ENCODE measurements at regions not wholly inside any gene's neighbourhood (a gene's known extent, or its start where the extent isn't known, plus 50 kb on each side); places are given as distances from the start of the nearest gene placed in this dataset.
"Not testable (repeated sequence)": the region's sequence is repeated elsewhere in the genome, so short reads cannot be mapped to it uniquely, and the experiment has no call there.

DNA sequence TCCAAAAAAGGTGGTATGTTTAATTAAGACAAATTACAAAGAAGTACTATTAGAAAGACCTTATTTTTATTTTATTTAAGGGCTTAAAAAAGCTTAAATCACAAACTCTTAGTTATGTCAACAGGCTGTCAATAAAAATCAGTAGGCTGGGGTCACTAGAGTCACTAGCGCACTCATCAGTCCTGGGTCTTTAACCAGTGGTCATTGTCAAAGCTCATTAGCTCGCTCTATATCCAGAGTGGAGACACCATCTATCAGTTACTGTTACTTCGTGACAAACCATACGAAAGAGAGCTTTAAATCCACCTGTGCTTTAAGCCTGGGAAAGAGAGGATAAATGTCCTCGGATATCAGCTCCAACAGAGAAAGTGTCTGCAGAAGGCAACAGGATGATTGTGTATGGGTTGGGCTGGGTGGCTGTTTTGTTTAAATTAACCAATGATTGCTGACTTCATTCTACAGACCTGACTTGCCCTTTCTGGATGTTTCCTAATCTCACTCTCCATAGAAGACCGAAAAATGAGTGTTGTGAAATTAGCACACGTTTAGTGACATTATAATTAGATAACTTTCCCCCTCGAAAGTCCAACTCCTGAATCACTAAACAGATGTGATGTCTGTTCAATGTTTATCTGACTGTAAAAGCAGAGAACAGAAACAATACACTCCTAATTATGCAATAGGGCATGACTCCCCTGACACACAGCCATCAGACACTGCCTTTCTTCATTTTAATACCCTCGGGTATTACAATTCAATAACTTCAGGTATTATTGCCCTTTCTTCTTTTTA, 123.6 kb upstream of the TNPO1 start:
- DNase-seq = no peak

DNA sequence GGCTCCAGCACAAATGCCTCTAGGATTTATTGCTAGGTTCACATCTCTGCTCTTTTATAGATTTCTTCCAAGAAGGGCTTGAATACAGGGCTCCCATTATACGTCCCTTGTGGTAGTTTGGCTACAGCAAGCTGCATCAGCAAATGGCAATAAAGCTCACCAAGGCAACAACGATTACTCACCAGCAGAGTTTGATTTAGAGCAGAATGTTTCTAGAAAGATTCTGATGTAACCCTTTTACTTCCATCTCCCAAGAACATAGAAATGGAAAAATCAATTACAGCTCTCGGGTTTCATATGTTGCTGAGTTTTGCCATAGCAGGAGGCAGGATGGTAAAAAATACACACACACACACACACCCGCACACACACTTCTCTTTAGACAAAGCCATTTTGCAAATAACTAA, 124.2 kb upstream of the TNPO1 start:
- no peak for DNase-seq

DNA sequence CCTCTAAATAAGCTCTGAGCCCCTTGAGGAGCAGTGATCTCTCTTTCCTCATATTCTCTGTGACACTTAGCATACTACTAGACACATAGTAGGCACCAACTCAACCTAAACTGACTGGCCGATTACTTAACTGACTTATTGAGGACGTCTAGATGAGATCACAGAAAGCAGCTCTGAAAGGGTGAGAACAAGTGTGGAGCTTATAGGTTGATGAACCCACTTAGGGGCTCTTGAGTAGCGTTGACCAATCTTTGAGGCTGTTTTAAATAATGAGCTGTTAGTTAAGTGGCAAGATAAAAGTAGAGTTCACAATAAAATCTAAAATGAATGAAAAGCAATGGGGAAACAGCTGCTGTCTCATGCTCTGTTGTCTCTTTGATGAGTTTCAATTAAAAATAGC, 124.7 kb upstream of the TNPO1 start:
- DNase-seq = no peak

DNA sequence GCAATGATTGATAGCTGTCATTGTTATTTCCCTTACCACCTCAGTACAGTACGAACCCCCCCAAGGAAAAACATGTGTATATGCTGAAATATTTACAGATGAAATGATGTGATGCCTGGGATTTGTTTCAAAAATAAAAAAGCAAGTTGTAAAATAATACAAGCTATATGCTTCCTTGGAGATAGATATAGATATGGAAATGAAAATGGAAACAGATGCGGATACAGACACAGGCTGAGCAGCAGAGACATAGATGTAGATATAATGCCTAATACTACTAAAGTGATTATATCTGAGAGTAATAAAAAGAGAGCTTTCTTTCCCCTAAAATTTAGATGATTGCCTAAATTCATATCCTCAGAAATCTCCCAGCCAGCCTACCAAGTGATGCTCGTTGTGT, 127.5 kb upstream of the TNPO1 start:
- no peak for DNase-seq

DNA sequence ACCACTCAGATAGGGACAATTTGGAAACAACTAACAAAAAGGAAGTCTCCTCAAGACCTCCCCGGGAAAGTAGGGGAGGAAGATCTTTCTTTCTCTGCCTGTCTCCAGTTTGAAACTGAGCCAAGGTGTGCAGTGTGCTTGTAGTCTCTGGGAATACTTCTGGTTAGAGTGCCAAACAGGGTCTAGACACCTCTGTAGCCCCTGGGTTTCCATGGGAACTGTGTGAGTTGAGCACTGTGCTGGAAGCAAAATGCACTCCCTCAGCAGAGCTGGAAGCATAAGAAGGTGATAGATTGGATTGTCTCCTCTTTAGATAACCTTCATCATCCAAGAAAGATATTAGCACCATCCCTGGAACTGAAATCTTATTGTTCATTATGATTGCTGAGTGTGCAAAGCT, 129.2 kb upstream of the TNPO1 start:
- DNase-seq = no peak

DNA sequence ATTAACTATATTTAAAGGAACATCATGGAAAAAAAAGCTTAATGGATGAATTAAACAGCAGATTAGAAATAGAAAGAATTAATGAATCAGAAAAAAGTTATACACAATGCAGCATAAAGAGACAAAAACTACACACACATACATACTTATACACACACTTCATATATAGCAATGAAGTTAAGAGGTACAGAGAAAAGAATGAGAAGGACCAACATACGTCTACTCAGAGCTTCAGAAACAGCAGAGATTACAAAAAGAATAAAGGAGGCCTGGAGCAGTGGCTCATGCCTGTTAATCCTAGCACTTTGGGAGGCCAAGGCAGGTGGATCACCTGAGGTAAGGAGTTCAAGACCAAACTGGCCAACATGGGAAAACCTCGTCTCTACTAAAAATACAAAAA, 133.9 kb upstream of the TNPO1 start:
- no peak for DNase-seq

DNA sequence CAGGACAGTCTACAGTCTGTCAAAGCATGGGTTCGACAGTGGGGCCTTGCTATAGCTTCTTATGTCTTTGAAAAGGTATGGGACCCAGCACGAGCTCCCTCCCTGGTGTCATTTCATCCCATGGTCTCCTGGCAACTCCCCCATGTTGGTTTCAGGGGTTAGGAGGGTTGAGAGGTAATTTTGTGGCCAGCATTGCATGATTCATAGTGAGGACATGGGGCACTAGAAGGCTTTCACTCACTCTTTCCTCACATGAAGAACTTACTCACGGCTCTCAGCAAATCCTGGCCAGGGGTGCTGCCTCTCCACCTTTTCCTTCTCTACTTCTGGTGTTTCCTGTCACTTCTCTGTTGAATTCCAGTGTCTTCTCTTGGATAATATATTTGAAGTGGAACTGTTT, 134.7 kb upstream of the TNPO1 start:
- DNase-seq = no peak

DNA sequence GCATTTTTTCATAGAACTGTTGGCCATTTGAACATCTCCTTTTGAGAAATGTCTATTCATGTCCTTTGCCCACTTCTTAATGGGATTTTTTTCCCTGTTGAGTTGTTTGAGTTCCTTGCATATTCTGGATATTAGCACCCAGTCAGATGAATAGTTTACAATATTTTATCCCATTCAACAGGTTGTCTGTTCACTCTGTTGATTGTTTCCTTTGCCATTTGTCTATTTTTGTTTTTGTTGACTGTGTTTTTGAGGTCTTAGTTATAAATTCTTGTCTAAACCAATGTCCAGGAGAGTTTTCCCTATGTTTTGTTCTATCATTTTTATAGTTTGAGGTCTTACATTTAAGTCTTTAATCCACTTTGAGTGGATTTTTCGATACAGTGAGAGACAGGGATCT, 139.0 kb upstream of the TNPO1 start:
- DNase-seq = no peak

DNA sequence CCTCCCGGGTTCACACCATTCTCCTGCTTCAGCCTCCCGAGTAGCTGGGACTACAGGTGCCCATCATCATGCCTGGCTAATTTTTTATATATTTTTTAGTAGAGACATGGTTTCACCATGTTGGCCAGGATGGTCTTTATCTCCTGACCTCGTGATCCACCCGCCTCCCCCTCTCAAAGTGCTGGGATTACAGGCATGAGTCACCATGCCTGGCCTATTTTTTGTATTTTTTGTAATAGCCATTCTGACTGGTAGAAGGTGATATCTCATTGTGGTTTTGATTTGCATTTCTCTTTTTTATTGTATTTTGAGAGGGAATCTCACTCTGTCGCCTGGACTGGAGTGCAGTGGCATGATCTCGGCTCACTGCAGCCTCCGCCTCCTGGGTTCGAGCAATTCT, 139.6 kb upstream of the TNPO1 start:
- not testable (repeated sequence) for DNase-seq

DNA sequence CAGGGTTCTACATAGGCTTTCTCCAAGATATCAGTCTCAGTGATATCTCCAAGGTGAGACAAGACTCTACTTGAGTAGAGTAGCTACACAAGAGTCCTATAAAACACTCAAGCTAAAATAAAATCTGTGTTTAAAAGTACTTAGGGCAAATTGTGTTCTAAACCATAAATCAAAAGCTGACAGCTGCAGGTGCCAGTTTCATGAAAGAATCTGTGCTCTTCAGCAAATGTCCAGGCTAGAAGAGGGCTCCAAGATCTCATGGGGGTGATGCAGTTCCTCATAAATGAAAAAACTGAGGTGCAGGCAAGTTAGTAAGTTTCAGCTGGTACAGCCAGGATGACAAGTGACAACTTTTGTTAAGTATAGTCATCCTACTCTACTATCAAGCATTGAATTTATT, 142.8 kb upstream of the TNPO1 start:
- DNase-seq = no peak

DNA sequence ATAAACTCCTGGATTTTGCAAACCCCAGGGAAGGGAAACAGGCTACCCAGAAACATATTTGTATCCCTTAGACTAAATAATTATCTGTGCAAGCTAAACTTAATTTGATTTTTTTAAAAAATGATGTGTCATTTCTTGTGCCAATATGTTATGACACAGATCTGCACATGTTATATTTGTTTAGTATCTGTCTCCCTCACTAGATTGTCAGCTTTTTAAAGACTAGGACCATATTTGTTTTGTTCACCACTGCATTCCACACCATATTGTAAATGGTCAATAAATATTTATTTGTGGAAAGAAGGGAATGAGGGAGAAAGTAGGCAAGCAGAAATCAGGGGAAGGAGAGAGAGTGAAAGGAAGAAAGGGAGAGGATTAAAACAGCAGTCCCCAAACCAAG, 143.3 kb upstream of the TNPO1 start:
- no peak for DNase-seq

DNA sequence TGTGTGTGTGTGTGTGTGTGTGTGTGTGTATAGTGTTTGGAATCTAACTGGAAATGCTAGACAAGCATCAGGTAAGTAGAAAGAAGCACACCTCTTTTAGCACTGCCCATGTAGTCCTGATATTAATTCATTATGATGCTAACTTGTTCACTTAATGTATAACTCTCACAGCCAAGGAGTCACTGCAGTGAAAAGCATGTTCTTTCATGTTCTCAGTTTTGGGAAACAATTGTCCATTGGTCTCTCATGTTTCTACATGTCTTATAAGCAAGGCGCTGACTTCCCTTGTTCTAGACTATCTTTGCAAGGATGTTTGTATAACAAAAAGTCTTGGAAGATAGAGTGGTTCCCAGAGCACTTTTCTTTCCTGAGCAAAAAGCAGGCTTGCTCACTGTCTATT, 148.8 kb upstream of the TNPO1 start:
- DNase-seq = no peak

DNA sequence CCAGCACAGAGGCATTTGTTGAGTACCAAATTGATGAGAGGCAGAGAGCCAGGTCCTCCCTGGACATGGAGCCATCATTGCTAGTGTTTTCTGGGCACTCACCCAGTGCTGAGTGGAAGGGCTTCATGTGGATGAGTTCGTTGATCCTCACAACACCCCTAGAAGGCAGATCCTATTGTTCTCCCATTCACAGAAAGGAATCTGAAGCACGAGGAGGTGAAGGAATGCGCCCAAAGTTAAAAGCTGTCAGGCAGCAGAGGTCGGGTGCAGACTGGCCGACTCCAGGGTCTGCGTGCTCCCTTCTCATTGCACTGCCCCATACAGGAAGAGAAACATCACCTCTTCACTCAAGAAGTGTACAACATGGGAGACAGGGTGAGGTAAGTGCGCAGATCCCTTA, 153.5 kb upstream of the TNPO1 start:
- no peak for DNase-seq

DNA sequence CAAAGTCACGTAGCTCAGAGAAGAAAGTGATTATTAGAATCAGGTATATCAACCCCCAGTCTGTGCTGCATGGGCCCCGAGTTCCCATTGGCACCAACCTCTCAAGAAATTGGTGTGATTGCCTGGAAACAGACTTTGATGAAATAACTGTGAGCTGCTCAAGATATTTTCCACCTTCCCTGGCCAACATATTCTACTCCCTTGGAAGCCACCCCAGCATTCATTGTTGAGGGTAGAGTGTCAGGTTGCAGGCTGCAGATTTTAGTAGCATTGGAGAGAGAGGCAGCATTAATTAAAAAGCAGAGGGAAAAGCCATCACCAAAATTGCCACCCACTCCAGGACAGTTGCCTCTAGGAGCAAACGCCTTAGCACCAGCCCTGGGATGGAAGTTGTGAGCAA, 154.2 kb upstream of the TNPO1 start:
- DNase-seq = no peak

DNA sequence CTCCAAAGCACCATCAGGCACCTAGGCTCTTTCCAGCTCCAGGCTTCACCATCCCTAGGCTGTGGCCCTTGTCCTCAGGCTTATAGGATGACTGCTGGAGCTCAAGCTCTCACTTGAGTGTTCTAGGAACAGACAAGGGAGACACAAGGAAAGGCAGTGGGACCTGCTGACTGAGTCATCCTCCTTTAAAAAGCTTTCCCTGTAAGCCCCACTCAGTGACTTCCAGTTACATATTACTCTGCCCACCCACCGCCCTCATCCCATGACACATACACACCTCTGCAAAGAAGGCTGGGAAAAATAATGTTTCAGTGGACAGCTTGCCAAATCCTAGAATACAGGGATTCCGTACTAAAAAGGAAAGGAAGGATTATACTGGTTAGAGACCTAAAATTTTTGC, 154.2 kb upstream of the ZNF366 start:
- no peak for DNase-seq

DNA sequence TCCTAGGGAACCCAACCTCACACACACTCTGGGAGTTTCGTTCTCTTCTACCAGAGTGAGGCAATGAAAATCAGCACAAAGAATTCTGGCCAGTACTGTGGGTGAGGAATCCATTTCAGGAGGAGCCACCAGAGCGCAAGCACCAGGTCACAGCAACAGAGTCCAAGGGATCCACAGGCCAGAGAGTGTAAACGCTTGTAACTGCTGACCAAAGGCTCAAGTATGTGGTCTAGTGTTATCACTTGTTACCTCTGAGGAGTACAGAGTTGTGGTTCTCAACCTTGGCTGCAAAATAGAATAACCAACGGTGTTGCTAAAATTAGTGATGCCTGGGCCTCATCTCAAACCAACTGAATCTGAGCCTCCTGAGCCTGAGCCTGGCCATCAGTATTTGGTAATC, 152.5 kb upstream of the ZNF366 start:
- DNase-seq = no peak

DNA sequence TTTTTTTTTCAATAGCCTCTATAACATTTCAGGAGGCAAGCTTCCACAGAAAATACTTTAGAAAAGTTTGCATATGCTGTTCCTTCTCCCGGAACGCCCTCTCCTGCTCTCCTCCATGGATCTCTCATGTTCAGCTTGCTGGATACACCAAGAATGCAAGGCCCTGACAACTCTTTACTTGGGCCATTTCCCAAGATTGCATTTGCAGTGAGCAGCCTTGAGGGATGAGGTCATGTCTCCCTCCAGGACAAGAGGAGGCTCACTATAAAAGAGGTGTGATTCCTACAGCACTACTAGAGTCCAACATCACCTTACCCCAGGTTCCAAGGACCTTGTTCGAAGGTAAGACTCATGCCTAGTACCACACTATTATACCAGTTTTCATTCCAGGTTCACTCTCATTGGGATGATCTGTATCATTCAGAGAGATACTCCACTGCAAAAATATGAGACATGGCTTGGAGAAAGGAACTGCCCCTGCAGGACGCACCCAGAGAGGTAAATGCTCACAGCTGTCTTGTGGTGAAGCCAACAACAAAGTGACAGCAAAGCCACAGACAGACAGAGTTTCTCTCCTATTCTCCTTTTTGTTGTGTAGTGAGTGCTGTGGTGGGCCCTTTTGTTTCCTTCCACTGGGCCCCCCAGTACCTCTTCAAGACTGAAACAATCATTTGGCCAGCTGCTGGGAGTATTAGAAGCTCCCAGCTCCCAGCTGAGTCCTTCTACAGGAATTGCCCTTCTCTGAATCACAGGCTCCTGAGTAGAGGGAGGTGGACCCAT, 151.7 kb upstream of the ZNF366 start:
- no peak for DNase-seq

DNA sequence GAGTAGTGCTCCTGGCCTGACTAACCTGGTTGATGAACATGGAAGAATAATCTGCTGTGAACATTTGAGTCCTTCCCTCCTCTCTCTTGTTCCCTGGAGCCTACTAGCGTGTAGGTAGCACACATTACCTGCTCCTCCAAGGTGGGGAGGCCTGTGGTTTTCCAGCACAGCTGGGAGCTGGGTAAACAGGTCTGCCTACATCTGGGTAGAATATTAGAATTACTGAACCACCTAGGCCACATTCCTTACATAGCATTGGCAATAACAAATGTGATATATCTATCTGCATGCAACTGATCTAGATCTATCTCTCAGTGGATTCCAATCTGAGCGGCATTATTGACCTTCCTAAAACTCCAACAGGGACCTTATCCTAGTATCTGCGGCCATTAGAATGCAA, 151.0 kb upstream of the ZNF366 start:
- no peak for DNase-seq

DNA sequence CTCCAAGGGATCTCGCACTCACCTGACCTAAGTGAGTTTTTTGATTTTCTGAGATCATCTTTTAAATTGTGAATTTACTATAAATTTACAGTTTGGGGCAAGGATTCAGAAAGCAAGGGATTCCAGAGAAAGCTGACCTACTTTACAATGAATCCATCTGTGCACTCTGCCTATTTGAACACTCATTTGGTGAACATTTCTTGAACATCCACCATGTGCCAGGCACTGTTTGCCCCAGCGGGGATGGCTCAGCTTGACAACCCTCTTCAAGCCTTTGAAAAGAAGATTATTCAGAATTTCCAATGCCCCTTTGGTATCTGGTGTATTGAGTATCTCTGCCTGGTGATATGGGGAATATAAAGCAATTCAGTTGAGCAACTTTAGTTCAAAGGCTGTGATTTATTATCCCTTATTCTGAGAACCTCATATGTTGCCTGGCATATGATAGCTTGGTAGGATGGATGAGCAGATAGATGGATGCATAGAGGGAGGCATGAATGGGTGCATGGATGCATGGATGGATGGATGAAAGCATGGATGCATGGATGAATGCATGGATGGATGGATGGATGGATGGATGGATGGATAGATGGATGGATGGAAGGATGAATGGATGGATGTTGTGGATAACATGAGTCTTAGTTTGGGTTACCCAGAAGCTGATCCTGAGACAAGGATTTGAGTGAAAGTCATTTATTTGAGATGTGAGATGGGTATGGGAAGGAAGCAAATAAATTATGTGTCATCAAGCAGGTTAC, 149.7 kb upstream of the ZNF366 start:
- DNase-seq = no peak

DNA sequence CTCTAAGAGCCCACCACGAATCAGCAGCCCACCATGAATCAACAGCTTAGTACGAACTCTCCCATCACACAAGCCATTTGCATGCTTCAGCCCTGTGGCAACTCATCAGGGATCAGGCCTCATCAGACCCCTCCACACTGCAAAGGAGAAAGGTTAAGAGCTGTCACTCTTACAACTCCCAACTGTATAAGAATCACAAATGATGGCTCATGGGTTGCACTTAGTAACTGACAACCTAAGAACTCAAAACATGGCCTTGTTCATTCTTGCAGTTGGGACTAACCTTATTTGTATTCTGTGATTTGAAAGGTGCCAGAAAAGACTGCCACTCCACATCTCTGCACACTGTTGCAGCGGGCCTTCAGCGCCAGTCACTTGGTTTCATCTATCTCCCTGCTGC, 149.1 kb upstream of the ZNF366 start:
- DNase-seq = no peak

DNA sequence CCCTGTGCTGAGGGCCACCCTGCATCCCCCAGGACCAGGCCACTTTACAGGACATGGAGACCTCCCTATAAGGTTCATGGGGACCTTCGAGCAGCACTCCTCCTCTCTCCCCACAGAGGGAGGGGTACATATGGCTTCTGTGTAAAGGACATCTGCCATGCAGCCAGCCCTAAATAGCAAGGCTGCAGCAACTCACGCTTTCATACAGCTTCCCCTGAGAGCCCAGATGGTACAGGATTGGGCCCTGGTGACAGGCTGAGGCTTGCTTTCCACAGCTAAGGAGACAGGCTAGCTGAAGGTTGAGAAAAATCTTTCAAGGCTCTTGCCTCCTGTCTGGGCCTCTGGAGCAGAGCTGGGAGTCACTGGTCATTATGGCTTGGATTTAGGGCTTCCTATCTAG, 147.0 kb upstream of the ZNF366 start:
- no peak for DNase-seq

DNA sequence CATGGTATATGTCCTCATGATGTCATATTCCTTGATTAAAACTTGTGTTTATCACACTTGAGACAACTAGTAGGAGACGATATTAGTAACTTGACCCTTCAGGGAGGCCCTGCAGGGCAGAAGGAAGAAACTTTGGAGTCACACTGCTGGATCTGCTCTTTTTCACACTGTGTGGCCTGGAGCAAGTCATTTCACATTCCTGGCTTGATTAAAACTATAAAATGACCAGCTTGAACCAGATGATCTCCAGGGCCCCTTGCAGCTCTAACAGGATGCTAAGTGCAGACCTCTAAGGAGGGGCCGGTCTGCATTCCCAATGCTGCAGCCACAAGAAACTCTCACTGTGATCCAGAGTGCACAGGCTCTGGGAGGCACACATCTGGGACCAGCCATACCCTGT, 146.4 kb upstream of the ZNF366 start:
- DNase-seq = no peak

DNA sequence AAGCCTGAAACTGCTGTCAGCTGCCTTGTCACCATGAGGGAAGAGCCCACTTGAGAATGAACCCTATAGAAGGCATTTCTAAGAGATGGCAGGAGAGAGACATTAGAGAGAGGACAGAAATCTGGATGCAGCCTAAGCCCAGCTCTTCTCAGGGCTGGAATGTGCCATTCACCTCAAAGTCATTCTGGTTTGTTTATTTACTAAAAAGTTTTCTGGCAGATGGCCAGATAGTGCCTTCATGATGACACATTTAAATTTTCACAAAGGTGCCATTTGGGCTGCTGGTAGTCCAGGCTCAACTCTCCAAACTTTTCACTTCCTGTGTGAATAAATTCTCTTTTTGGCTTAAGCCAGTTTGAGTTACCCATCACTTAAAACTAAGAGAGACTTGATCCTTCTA, 144.6 kb upstream of the ZNF366 start:
- DNase-seq = no peak

DNA sequence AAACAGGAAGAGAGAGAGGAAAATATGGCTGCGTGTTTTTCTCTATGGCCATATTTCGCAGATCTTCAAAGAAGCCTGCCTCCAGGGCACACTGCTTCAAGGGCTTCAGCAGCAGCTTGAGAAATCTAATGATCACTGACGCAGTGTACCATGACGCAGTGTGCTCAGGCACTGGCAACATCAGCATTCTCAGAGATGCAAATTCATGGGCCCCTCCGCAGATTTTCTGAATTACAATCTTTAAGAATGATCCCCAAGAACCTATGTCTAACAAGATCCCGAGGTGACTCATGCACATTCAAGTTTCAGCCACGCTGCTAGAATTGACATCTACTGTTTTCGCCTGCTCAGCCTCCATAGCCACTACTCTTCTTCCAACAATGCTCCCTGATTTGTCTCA, 143.9 kb upstream of the ZNF366 start:
- no peak for DNase-seq

All from effector CD4-positive, alpha-beta T cell (primary cell).